PC-9 (cell line): ENCODE measurements at regions not wholly inside any gene's neighbourhood (a gene's known extent, or its start where the extent isn't known, plus 50 kb on each side); places are given as distances from the start of the nearest gene placed in this dataset.

Source experiments
- BruUV-seq: library from RNA; stranded (reverse); fragments of 400-500 nt; replicated peaks from 2 replicates; lab custom pipeline; 2021; lab: Mats Ljungman, UMichigan
- CTCF ChIA-PET: fragments of 300-600 bp; sonication (Branson Sonifier 250); formaldehyde crosslinking; loops from one replicate; lab custom pipeline; 2022; ENCODE audit warnings: antibody characterized with exemption; lab: Charles Lee
- POLR2A ChIA-PET: fragments of 300-600 bp; sonication (Branson Sonifier 250); formaldehyde crosslinking; loops from one replicate; lab custom pipeline; 2022; ENCODE audit warnings: antibody characterized with exemption; ENCODE audit not compliant: unreplicated experiment; lab: Charles Lee
- DNase-seq, 2 experiments: peaks; one replicate each; pipeline versions ENCODE4 v3.0.0 to v3.0.0-alpha.2; 2015 to 2022; ENCODE audit warnings: mixed read lengths in 1 of 2
- H2AFZ ChIP-seq: fragments of 200-600 bp; sonication (generic); 2 replicates; pipeline ENCODE4 v1.8.1; 2017; ENCODE audit warnings: antibody characterized with exemption
- H3F3A ChIP-seq: fragments of 200-600 bp; sonication (generic); 2 replicates; pipeline ENCODE4 v1.8.1; 2017; ENCODE audit warnings: antibody characterized with exemption, mild to moderate bottlenecking, low read depth; ENCODE audit not compliant: insufficient read depth
- H3K27ac ChIP-seq: fragments of 200-600 bp; sonication (generic); 2 replicates; pipeline ENCODE4 v1.6.1; 2016; ENCODE audit warnings: mixed run types
- H3K27me3 ChIP-seq: fragments of 200-600 bp; sonication (generic); 2 replicates; pipeline ENCODE4 v1.6.1; 2016; ENCODE audit warnings: low read depth, mixed run types; ENCODE audit not compliant: insufficient read depth
- H3K36me3 ChIP-seq: fragments of 200-600 bp; sonication (generic); 2 replicates; pipeline ENCODE4 v1.6.1; 2016; ENCODE audit warnings: low read depth, mixed run types
- H3K4me1 ChIP-seq: fragments of 200-600 bp; sonication (generic); replicated peaks from 2 replicates; pipeline ENCODE4 v1.6.1; 2016; ENCODE audit warnings: mixed run types; ENCODE audit not compliant: insufficient read depth
- H3K4me2 ChIP-seq: fragments of 200-600 bp; sonication (generic); 2 replicates; pipeline ENCODE4 v1.6.1; 2017; ENCODE audit warnings: mixed run types
- H3K4me3 ChIP-seq: fragments of 200-600 bp; sonication (generic); 2 replicates; pipeline ENCODE4 v1.6.1; 2016; ENCODE audit warnings: mixed run types
- H3K79me2 ChIP-seq: fragments of 200-600 bp; sonication (generic); 2 replicates; pipeline ENCODE4 v1.6.1; 2017; ENCODE audit warnings: low read depth, mixed run types
- H3K9me2 ChIP-seq: fragments of 200-600 bp; sonication (generic); 2 replicates; pipeline ENCODE4 v1.8.1; 2017; ENCODE audit warnings: mild to moderate bottlenecking; ENCODE audit not compliant: insufficient read depth
- H3K9me3 ChIP-seq: fragments of 200-600 bp; sonication (generic); 2 replicates; pipeline ENCODE4 v1.8.1; 2016; ENCODE audit warnings: low read depth; ENCODE audit not compliant: insufficient read depth
- H4K20me1 ChIP-seq: fragments of 200-600 bp; sonication (generic); 2 replicates; pipeline ENCODE4 v1.8.1; 2017; ENCODE audit not compliant: insufficient read depth
- CTCF ChIP-seq: fragments of 200-600 bp; sonication (generic); conservative IDR thresholded peaks from 2 replicates; pipeline ENCODE4 v1.6.1; 2017; ENCODE audit warnings: mixed run types, antibody characterized with exemption, mild to moderate bottlenecking, moderate library complexity
- EZH2 ChIP-seq: fragments of 200-600 bp; sonication (generic); IDR thresholded peaks from 2 replicates; pipeline ENCODE4 v1.8.0; 2017; ENCODE audit warnings: antibody characterized with exemption, low read depth
- intact Hi-C: fragments of 100-400 bp; cut with micrococcal nuclease; formaldehyde crosslinking; loops from one replicate; pipeline ENCODE4 v1.10.0; 2022; ENCODE audit not compliant: unreplicated experiment

DNA sequence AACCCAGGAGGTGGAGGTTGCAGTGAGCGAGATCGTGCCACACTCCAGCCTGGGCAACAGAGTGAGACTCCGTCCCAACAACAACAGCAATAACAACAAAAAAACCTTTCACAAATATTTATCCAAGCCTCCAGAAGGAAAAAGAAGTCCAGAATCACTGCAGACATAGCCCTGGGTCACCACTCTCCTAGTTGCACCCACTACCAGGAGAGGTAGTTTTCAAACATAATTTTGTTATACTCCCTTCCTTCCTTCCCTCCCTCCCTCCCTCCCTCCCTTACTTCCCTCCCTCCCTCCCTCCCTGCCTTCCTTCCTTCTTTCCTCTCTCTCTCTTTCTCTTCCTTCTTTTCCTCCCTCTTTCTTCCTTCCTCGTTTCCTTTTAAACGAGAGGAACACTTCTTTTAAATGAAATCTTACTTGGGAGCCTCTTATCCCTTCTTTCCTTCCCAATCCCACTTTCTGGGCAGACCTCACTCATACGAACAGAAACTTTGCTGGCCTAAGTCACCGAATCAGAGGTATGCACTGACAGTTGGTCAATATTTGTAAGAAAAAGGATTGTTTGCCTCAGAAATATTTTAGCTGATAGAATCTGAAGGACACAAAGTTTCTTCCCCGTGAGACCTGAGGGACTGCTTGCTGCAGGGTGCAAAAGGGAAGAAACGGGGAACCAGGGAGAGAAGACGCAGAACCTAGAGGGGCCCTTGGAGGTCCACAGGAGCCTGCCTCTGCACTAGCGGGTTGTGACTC is 88.1 kb upstream of the AGAP1 start:
- Histone ChIP-seq H3K4me3 (no peak overlapping the region), H4K20me1 (no peaks in the 10 kb centered on the region), H3K9me3 (no peaks in the 10 kb centered on the region; the same call in 1 of the 2 replicates), H3K4me1 (peaks cover 15% of the 10 kb centered on the region), H3K4me2 (no peak overlapping the region), H3K36me3 (no peaks in the 10 kb centered on the region), H3K27ac (no peak overlapping the region), H3K79me2 (no peaks in the 10 kb centered on the region), H3K9me2 (no peaks in the 10 kb centered on the region), H2AFZ (no peak overlapping the region), H3K27me3 (no peaks in the 10 kb centered on the region), H3F3A (no peaks in the 10 kb centered on the region)
- no peak for DNase-seq
- TF ChIP-seq EZH2, result no peak
- TF ChIP-seq CTCF, result no peak
- ChIA-PET POLR2A (no interaction called here), CTCF (no interaction called here)
- intact Hi-C loops, result no loop called here
- BruUV-seq, result no TSS peak

DNA sequence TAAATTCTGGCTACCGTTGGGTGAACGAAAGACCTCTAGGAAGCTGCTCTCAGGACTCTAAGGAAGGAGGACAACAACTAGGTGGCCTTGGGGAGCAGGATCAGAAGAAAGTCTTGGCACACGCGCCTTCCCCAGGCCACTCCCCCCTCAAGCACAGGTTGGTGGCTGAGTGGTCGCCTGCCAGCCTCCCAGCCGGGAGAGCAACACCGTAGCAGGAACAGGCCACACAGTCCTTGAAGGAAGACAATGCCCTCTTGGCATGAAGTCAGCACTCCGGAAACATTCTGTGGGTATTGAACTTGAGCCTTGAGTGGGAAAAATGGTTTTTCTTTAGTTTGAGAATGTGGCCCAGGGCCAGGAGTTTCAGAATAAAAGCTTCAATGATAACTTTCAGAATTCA is 87.4 kb upstream of the AGAP1 start:
- BruUV-seq, result no TSS peak
- H4K20me1 ChIP-seq, result no peaks in the 10 kb centered on the region
- H3F3A ChIP-seq, result no peaks in the 10 kb centered on the region
- no peak for DNase-seq
- peaks cover 15% of the 10 kb centered on the region for H3K4me1 ChIP-seq
- H3K27ac ChIP-seq, result no peak overlapping the region
- intact Hi-C loops, result no loop called here
- no peak overlapping the region for H3K4me2 ChIP-seq
- H3K36me3 ChIP-seq, result no peaks in the 10 kb centered on the region
- no peaks in the 10 kb centered on the region for H3K79me2 ChIP-seq
- ChIA-PET POLR2A (no interaction called here), CTCF (interaction anchor here (0.6 kb wide), 1 partner anchor 87 kb away, joined by 5 read pairs; no protein-coding TSS in a partner anchor)
- no peak overlapping the region for H3K4me3 ChIP-seq
- TF ChIP-seq EZH2, result no peak
- TF ChIP-seq CTCF, result no peak
- H3K9me2 ChIP-seq, result no peaks in the 10 kb centered on the region
- no peak overlapping the region for H2AFZ ChIP-seq
- H3K9me3 ChIP-seq, result no peaks in the 10 kb centered on the region
- H3K27me3 ChIP-seq, result no peaks in the 10 kb centered on the region

- H2AFZ ChIP-seq, result no peak overlapping the region
- no peaks in the 10 kb centered on the region for H3K9me2 ChIP-seq
- H3K4me1 ChIP-seq, result no peaks in the 10 kb centered on the region
- ChIA-PET CTCF (no interaction called here), POLR2A (no interaction called here)
- DNase-seq, result no peak
- no peaks in the 10 kb centered on the region for H3K27me3 ChIP-seq
- TF ChIP-seq EZH2 (no peak), CTCF (no peak)
- H3F3A ChIP-seq, result no peaks in the 10 kb centered on the region
- no peaks in the 10 kb centered on the region for H3K79me2 ChIP-seq
- no TSS peak for BruUV-seq
- H3K27ac ChIP-seq, result no peak overlapping the region
- H4K20me1 ChIP-seq, result no peaks in the 10 kb centered on the region
- H3K9me3 ChIP-seq, result no peaks in the 10 kb centered on the region
- intact Hi-C loops, result no loop called here
- H3K4me3 ChIP-seq, result no peak overlapping the region
- no peaks in the 10 kb centered on the region for H3K36me3 ChIP-seq
- no peak overlapping the region for H3K4me2 ChIP-seq
These were observed 81.8 kb upstream of the AGAP1 start for GRCh38 chr2:235411905-235412485.
